Skeletal muscle cell (primary cell): ENCODE measurements at regions not wholly inside any gene's neighbourhood (a gene's known extent, or its start where the extent isn't known, plus 50 kb on each side); places are given as distances from the start of the nearest gene placed in this dataset.
"Not testable (repeated sequence)": the region's sequence is repeated elsewhere in the genome, so short reads cannot be mapped to it uniquely, and the experiment has no call there.

ENCODE experiments used
- DNase-seq: peaks from one replicate; pipeline ENCODE4 v3.0.0-alpha.2; 2010; ENCODE audit warnings: low read depth
- H3K4me3 ChIP-seq: 2 replicates; pipeline ENCODE4 v1.5.1; 2011; ENCODE audit warnings: low read depth, mild to moderate bottlenecking, control low read depth, low read length, moderate library complexity

DNA sequence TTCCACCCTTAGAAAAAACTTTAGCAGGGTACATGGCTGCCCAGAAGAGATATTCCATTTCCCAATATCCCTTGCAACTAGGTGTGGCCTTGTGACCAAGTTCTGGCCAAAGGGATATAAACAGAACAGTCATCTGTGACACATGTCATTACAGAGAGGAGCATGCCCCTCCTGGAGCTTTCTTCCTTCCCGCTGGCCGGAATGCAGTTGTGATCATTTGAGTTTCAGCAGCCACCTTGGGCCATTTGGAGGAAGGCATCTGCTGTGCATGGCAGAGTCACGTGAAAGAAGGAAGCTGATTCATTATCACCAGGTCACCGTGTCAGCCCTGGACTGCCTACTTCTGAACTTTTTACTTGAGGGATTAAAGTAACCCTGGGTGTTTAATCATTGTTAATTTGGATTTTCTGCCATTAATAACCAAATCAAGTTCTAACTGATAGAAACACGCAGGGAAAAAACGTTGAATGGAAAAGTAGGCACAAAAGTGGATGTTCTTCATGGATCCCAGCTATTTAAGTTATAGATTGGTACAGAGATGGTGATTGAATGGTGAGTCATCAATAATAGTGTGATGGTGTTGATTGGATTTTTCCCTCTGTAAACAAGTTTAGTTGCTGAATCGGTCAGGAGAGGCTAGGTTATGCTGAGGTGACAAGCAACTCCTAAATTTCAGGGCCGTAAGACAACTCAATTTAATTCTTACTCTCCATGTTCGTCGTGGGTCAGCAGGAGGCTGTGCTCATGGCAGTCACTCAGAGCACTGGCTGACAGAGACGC, 80.7 kb upstream of the CCDC167 start:
- DNase-seq, result no peak
- no peak overlapping the region for H3K4me3 ChIP-seq

DNA sequence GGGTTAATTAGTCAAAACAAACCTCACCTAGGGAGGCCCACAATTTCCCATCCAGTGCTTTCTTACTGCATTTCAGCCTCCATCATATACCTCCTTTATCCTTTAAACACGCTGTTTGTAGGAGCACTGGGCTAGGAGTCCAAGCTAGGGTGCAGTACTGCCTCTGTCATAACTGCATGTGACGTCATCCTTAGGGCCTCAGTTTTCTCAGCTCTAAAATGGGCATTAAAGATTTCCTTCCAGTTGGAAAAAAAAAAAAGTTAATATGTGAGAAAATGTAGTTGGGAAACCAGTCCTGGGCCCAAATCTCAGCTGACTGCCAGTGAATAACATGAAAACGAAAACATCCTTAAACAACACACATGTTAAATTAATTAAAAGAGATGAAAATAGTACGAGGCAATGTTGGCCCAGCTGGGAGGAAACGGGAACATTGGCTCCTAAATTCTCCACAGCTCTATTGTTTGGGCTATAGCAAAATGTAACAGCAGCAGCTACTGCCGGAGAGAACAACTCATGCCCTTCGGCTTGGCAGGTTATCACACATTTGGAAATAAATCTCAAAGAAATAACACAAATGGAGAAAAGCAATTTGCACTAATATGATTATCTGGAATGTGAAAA, 79.9 kb upstream of the CCDC167 start:
- DNase-seq, result no peak
- no peak overlapping the region for H3K4me3 ChIP-seq

DNA sequence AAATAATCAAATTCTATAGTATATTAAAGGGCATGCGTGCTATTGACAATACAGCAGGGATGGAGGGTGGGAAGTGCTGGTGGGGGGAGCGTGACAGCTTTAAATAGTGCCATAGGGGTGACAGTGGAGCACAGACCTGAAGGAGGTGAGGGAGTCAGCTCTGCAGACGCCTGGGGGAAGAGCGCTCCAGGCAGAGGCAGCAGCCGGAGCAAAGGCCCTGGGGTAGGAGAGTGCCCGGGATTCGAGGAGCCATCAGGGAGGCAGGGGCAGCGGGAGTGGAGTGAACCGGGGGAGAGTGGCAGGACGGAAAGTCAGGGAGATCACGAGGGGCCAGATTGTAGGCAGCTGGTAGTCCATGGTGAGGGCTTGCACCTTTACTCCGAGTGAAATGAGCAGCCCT, 78.4 kb upstream of the CCDC167 start:
- no peak overlapping the region for H3K4me3 ChIP-seq
- DNase-seq, result no peak

DNA sequence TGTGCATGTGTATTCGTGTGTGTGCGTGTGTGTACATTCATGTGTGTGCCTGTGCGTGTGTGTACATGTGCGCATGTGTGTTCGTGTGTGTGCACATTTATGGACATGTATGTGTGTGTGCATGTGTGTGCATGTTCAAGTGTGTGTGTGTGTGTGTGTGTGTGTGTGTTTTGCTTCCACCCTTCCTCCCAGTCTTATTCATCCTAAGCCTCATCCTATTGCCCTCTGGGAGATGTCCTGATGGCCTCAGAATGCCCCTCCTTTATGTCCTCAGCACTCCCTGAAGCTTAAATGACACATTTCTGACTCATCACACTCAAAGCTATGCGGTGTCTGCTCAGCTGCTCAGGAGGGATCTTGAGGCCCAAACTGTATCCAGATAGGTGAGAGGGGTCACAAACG, 76.6 kb upstream of the CCDC167 start:
- DNase-seq, result peak; percentile 40
- no peak overlapping the region for H3K4me3 ChIP-seq

DNA sequence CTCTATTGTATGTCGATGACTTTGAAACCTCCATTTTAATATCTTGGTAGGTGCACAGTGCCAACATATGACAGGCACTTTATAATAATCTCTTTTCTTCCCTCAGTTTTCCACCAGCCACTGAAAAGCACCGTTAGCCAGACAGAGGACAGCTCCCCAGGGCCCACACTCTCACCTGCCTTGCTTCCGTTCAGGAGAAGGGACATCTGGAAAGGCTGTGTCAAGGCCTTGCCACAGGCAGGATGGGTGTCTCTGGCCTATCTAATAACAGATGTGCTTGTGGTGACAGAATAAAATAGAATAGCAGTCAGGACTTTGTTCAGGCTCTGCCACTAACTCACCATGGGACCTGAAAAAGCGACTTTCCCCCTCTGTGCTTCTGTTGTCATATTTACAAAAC, 75.5 kb upstream of the CCDC167 start:
- no peak for DNase-seq

DNA sequence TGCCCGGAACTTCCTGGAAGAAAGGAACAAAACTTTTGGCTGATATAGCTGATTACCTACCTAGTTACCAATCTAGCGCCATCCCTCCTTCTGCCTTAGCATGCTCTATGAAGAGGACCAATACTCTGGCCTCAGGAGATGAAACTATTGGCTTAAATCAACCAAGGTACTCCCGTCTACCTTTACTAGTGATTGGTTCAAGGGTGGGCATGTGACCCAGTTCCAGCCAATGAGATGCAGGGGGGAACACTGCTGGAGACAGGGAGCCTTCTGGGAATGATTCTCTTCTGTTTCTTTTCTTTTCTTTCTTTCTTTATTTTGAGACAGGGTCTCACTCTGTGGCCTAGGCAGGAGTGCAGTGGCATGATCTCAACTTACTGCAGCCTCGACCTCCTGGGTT, 72.6 kb upstream of the CCDC167 start:
- DNase-seq, result no peak
- H3K4me3 ChIP-seq, result no peak overlapping the region

More for the DNA sequence above, 75.5 kb upstream of the CCDC167 start:
- no peak overlapping the region for H3K4me3 ChIP-seq

DNA sequence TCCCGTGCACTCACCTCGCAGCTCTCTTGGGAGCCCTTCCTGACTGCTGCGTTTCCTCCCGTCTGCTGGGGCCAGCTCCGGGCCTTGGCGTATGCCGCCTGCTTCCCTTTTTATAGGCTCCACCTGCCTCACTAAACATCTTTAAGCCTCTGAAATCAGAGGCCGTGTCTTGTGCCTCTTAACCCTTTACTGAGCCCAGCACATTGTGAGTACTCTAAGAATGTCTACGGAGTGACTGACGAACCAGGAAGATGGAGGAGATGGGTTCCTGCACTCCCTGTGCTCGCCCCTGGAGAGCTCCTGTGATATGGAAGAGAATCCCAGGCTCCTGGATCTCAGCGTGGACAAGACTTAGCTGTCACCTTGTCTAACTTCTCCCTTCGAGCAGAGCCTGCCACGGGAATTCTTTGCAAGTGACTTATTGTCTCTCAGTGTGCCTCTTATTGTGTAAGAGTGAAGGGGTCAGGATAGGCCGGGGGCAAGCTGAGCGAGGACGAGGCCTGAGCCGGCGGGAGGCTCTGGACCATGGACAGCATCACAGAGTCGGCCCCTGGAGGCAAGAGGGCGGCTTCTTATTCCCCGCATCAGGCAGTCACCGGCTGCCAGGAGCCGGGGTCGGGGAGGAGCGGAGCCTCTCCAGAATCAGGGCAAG, 70.9 kb upstream of the CCDC167 start:
- DNase-seq, result no peak
- no peak overlapping the region for H3K4me3 ChIP-seq

DNA sequence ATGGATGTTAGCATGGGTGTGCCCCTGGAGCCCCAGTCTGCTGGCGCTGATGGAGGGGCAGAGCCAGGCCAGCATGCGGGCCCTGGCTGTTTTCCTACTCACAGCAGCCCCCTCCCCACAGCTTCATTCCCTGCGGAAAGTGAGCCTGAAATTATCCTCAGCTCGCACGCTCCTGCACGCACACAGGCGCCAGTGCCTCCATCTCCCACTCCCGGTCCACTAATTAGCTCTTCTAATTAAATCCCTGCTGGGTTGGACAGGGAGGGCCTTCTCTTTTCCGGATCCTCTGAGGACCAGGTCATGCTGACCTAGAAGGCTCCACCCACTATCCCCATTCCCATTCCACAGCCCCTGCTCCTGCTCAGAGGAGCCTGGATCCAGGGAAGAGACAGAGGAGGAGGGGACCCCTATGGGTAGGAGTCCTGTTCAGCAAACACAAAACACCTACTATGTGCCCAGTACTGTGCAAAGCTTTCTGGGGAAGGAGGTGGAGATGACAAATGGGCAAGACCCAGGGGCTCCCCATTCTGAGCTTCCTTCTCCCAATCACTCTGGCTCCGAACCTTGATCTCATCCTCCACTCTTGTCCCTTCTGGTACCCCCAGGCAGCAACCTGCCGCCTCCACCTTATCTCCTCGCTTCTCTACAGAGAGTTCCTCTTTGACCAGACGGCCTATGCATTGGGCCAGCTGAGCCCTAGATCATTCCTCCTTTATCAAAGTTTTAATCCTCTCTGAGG, 70.2 kb upstream of the CCDC167 start:
- H3K4me3 ChIP-seq, result no peak overlapping the region
- no peak for DNase-seq

DNA sequence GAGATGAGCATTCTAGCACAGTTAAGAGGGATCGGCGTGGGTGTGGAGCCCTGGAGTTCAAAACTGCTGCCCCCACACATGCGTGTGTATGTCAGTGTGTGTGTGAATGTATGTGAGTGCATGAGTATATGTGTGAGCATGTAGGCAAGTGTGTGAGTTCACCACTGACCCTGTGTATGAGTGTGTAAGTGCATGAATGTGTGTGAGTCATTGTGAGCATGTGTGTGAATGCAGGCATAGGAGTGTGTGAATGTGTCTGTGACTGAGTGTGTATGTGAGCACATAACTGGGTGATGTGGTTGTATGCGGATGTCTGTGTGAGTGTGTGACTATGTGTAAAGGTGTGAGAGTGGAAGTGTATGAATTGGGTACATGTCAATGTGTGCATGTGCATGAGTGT, 69.6 kb upstream of the CCDC167 start:
- DNase-seq, result no peak
- H3K4me3 ChIP-seq, result no peak overlapping the region

DNA sequence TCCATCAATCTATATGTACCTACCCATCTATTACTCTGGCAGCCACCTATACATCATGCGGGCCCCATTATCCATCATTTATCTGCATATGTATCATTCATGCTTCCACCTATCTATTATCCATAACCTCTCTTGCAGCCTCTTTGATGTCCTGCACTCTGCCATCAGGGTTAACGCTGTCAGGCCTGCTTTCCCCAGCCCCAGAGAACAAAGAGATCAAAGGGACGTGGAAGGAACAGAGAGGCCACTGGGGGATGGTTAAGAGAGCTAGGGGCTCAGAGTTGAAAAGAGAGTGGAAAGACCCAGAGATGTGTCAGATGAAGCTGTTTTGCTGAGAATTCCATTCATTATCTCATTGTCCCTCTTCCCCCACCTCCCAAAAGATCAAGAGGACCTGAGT, 67.3 kb upstream of the CCDC167 start:
- DNase-seq, result no peak
- no peak overlapping the region for H3K4me3 ChIP-seq

DNA sequence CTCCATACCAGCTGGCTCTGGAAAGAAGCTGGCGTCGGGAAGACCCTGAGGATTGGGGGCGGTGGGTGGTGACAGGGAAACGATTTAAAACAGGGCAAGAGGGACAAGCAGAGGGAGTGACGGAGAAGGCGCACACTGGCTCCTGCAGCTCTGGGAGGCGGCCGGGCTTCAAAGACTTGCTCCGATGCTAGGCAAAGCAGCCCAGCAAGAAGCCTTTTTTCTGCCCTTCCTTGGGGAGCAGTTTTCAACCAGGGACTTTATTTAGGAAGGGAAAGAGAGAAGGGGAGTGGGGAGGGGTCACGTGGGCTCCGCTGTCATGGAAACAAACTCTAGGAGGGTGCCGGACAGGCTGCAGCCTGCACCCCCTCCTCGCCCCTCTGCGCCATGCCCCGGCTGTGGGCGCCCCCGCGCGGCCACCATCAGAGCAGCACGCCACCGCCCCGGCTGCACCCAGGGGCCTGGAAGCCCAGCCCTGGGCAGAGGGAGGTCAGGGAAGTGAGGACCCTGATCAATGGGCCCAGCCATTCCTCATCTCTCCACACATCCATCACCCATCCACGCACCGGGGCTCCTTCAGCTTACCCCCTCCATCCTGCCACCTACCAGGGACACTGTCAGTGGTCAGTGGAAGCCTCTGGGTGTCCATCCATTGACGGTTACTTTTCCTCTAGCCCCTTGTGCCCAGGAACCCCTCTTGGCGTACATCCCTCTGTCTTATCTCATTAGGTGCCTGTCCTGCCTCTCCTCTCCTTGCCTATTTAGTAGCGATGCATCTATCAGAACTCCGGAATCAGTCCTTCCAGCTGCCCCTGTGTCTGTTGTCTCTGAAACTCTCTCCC, 66.6 kb upstream of the CCDC167 start:
- peak overlapping the region; percentile 39 for H3K4me3 ChIP-seq
- DNase-seq, result no peak

DNA sequence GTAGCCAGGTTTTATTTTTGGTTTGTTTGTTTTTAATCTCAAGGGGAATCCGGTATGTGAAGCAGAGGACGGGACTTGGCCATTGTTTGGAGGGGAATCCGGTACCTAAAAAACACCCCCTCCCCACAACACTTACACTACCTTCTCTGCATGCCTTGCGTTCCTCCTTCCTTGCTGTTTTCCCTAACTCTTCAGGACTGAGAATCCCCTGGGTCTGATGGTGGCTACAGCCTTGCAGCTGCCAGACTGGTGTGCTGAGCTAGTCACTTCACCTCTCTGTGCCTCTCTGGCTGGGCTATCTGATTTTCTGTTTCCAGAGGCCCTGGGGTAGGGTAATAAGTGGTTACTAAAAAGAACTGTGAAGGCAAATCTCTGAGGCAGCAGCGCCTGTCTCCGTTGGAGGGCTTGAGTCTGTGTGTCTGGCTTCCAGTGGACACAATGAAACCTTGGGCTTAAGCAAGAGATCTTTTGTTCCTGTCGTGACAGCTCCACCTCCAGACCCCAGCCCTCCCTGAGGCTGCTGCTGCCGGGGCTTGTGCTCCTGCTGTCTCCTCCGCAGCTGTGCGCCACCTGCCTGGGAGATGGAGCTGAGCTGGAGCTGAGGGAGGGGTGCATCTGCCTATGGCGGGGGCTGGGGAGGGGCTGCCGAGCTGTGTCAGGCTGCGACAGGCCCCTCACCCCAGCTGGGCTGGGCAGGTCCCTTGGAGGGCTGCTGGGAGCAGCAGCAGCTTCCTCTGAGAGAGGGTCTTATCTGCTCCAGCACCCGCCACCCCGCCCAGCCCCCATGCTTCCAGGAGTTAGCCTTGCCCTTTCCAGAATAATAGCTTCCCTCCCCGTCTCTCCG, 65.8 kb upstream of the CCDC167 start:
- H3K4me3 ChIP-seq, result peak overlapping the region; percentile 39
- DNase-seq, result no peak

DNA sequence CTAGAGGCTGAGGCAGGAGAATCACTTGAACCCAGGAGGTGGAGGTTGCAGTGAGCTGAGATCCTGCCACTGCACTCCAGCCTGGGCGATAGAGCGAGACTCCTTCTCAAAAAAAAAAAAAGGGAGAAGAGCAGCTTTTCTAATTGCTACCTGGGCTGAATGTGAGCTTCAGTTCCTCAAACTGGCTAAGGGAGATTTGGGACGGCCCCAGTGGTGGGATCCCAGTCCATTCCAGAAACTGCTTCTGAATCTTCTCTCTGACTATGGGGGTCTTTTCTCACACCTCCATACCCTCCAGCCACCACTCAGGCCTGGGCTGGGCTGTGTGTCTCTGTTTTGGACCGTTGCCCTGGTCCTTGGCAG, 63.2 kb upstream of the CCDC167 start:
- not testable (repeated sequence) for H3K4me3 ChIP-seq, DNase-seq

DNA sequence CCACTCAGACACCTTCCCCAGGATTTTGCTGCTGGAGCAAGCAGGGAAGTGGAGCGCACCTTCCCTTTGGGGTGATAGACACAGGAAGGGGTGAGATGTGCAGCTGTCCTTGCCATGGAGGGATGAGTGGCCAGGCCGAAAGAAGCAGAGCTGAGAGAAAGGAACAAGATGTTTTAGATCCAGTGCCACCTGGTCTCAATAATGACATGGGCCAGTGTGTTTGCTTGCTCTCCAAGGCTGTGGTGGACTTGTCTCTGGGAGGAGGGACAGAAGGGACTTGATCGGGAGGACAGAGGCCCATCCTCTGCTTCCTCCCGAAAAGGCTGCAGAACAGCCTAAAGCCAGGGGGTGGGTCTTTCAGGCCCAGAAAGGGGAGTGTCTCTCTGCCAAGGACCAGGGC, 61.7 kb upstream of the CCDC167 start:
- H3K4me3 ChIP-seq, result no peak overlapping the region
- DNase-seq, result no peak

DNA sequence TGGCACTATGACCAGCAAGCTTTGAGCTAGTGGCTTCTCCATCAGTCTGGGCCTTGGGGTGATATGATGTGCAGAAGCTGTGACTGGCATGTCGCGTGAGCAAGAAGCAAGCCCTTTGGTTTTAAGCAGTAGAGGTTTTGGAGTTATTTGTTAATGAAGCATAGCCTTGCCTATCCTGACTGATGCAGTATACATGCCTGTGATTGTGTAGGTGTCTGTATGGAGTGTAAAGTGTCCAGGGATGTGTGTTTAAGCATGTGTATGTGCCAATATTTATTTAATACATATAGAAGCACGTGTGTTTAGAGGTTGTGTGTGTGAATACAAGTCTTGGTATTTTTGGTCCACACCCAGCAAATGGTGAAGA, 61.0 kb upstream of the CCDC167 start:
- H3K4me3 ChIP-seq, result no peak overlapping the region
- no peak for DNase-seq

DNA sequence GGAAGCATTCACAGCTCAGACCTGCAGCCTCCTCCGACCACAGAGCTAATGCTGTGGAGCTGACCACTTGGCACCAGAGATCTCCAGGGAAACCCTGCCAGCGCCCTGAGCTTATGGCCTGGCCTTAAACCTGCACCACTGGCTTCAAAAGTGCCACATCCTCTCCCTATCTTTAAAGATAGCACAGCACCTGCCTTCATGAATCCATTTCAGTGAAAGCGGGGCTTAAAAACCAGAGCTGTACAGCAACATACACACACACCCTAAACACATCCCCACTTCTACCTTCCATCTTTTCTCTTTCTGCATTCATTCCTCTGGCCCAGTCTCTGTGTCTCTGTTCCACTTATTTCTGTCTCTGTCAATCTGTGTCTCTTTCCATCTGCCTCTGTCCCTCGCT, 59.8 kb upstream of the CCDC167 start:
- no peak overlapping the region for H3K4me3 ChIP-seq
- DNase-seq, result no peak

DNA sequence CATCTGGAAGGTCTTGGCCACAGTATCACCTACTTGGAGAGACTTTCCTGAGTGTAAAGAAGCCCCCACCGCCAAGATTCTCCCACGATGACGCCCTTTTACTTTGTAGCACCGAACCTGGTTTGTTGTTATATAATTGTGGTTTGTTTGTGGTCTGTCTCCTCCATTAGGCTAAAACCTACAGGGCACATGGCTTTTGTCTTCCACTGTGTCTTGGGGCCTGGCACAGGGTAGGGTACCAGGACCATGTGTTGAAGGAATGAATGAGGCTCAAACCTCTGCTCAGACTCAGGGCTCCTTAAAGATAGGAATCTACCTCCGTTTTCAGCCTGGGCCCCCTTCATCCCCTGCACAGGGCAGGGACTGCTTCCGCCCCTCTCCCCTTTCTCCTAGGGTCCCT, 59.4 kb upstream of the CCDC167 start:
- no peak for DNase-seq
- H3K4me3 ChIP-seq, result no peak overlapping the region

DNA sequence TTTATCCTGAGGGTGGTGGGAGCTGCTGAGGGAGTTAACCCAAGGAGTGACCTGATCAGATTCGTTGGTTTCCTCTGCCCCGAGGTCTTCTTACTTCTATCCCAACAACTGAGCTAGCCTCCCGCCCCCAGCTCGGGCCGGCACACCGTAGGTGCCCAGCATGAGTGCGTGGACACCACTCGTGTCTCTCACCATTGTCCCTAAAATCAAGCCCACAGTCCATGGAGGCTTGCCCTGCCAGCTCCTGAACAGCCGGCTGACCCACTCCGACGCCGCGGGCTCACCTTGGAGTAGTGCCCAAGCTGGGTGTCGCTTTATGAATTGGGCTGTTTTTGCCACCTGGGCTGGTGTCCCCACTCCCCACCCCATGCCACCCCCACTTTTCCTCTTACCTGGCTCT, 59.0 kb upstream of the CCDC167 start:
- no peak for DNase-seq
- no peak overlapping the region for H3K4me3 ChIP-seq

DNA sequence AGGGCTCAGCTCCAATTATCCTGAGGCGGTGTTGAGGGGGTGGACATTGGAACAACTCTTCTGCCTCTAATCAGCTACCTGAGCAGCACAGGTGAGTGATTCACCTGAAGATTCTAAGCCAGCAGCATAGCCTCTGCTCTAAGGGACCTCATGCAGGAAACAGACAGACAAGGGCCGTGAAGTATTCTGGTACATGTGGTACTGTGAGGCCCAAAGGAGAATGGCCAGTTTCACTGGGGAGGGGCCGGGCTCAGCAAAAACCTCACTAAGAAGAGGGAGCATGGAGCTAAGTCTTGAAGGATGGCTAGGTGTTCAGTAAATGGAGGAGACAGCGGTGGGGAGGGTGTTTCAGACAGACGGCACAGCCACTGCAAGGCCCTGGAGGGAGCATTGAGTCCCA, 58.5 kb upstream of the CCDC167 start:
- no peak for DNase-seq

More for the DNA sequence above, 58.5 kb upstream of the CCDC167 start:
- H3K4me3 ChIP-seq, result no peak overlapping the region
